GM23248 (cell line): ENCODE measurements at regions not wholly inside any gene's neighbourhood (a gene's known extent, or its start where the extent isn't known, plus 50 kb on each side); places are given as distances from the start of the nearest gene placed in this dataset.

ENCODE experiments used
- EZH2 ChIP-seq: fragments of 200-600 bp; sonication (generic); IDR thresholded peaks from 2 replicates; pipeline ENCODE4 v1.6.1; 2018; ENCODE audit warnings: antibody characterized with exemption, mild to moderate bottlenecking; ENCODE audit not compliant: insufficient read depth, poor library complexity, severe bottlenecking
- EZH2phosphoT487 ChIP-seq: fragments of 200-600 bp; sonication (generic); IDR thresholded peaks from 2 replicates; pipeline ENCODE4 v1.6.1; 2018; ENCODE audit warnings: antibody characterized with exemption, moderate library complexity, mild to moderate bottlenecking, low read depth; ENCODE audit not compliant: insufficient read depth

GRCh38 chr20:43804781-43805180, 78.0 kb upstream of the GTSF1L start:
- TF ChIP-seq EZH2: no peak
- TF ChIP-seq EZH2phosphoT487: no peak
